Gastroesophageal sphincter (tissue), 4 donors: ENCODE measurements at regions not wholly inside any gene's neighbourhood (a gene's known extent, or its start where the extent isn't known, plus 50 kb on each side); places are given as distances from the start of the nearest gene placed in this dataset.

Experiments
- ATAC-seq: fragments of 150-250 bp; one replicate; pipeline ENCODE4 v1.9.1; 2016; ENCODE audit warnings: mild to moderate bottlenecking, moderate library complexity
- H3K27ac ChIP-seq, 4 donors: fragments of 200-600 bp; sonication (generic) in 3 of 4; 1 replicate in 3 of 4; 2 replicates in 1 of 4; pipeline ENCODE4 v1.5.1; 2016 to 2019
- H3K27me3 ChIP-seq: fragments of 200-600 bp; sonication (generic); one replicate; pipeline ENCODE4 v1.5.1; 2019
- H3K36me3 ChIP-seq, 2 donors: fragments of 200-600 bp; sonication (generic); one replicate each; pipeline ENCODE4 v1.5.1; 2019; ENCODE audit warnings: control low read depth in 1 of 2
- H3K4me1 ChIP-seq, 3 donors: fragments of 200-600 bp; sonication (generic); 1 replicate in 2 of 3; 2 replicates in 1 of 3; pipeline ENCODE4 v1.5.1; 2016 to 2019; ENCODE audit warnings: control low read depth in 2 of 3
- H3K4me3 ChIP-seq, 2 donors: fragments of 200-600 bp; sonication (generic); one replicate each; pipeline ENCODE4 v1.5.1; 2019; ENCODE audit warnings: mild to moderate bottlenecking in 1 of 2, moderate library complexity in 1 of 2
- H3K9me3 ChIP-seq, 3 donors: fragments of 200-600 bp; sonication (generic); one replicate each; pipeline ENCODE4 v1.5.1; 2017 to 2019; ENCODE audit warnings: control low read depth in 2 of 3
- EP300 ChIP-seq: sonication (generic); formaldehyde crosslinking; IDR thresholded peaks from one replicate; pipeline ENCODE4 v1.6.1; 2017; ENCODE audit warnings: antibody characterized with exemption, mild to moderate bottlenecking
- POLR2A ChIP-seq, 2 donors: fragments of 450-650 bp; IDR thresholded peaks; one replicate each; pipeline ENCODE4 v1.6.1; 2017; ENCODE audit warnings: antibody characterized with exemption in 2 of 2, mild to moderate bottlenecking in 2 of 2, moderate library complexity in 1 of 2
- POLR2AphosphoS5 ChIP-seq: sonication (generic); formaldehyde crosslinking; IDR thresholded peaks from one replicate; pipeline ENCODE4 v1.6.1; 2017; ENCODE audit warnings: antibody characterized with exemption
- WGBS, 2 donors: methylation state at CpG; one replicate each; pipeline ENCODE4 v1.1.5; 2018; ENCODE audit warnings: low coverage in 1 of 2; 5-methylcytosine and 5-hydroxymethylcytosine counted together
- TF ChIP-seq, protein P1 (sequence below), 4 experiments: fragments of 200-600 bp in 2 of 4; fragments of 450-650 bp in 2 of 4; sonication (generic) in 1 of 4; IDR thresholded peaks; one replicate each; pipeline ENCODE4 v1.5.1; 2017 to 2019; ENCODE audit warnings: antibody characterized with exemption in 4 of 4, mild to moderate bottlenecking in 2 of 4, moderate library complexity in 2 of 4

DNA sequence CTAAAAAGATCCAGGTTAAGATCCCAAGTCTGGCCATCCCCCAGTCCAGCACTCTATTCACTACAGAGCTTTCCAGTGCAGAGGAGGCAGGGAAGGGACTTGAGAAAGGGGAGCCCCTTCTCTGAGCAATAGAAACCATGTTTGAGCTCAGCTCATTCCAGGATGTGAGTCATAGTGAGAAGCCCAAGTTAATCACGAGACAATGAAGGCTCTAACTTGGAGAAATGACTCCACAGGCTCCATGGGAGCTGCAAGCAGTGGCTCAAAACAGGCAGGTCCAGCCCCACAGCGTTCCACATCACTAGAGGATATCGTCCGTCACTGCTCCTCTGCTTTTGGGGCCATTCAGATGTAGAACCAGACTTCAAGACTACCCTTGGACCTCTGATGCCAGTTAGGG lies 59.1 kb downstream of the CAMK2N1 start:
- peaks cover 0 to 41% (median 0%) of the 10 kb centered on the region in 3 donors for H3K9me3 ChIP-seq
- TF ChIP-seq, protein P1, sequence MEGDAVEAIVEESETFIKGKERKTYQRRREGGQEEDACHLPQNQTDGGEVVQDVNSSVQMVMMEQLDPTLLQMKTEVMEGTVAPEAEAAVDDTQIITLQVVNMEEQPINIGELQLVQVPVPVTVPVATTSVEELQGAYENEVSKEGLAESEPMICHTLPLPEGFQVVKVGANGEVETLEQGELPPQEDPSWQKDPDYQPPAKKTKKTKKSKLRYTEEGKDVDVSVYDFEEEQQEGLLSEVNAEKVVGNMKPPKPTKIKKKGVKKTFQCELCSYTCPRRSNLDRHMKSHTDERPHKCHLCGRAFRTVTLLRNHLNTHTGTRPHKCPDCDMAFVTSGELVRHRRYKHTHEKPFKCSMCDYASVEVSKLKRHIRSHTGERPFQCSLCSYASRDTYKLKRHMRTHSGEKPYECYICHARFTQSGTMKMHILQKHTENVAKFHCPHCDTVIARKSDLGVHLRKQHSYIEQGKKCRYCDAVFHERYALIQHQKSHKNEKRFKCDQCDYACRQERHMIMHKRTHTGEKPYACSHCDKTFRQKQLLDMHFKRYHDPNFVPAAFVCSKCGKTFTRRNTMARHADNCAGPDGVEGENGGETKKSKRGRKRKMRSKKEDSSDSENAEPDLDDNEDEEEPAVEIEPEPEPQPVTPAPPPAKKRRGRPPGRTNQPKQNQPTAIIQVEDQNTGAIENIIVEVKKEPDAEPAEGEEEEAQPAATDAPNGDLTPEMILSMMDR (IDR thresholded peaks at IDR 0.05), result no peak
- TF ChIP-seq POLR2A (IDR thresholded peaks at IDR 0.05), result no peak
- no peak for TF ChIP-seq POLR2AphosphoS5
- TF ChIP-seq EP300, result no peak
- 0 to 100% methylated on average over 1 of the region's 4 CpGs for WGBS, 2 donors
- H3K36me3 ChIP-seq, result no peaks in the 10 kb centered on the region
- no peak for ATAC-seq
- H3K27me3 ChIP-seq, result peaks cover 40% of the 10 kb centered on the region
- H3K27ac ChIP-seq, result no peak overlapping the region
- no peak overlapping the region for H3K4me3 ChIP-seq
- no peaks in the 10 kb centered on the region for H3K4me1 ChIP-seq

GRCh38 chr1:20426371-20426770 lies 59.6 kb downstream of the CAMK2N1 start:
- H3K27ac ChIP-seq, result no peak overlapping the region
- peaks cover 0 to 47% (median 0%) of the 10 kb centered on the region in 3 donors for H3K9me3 ChIP-seq
- ATAC-seq, result no peak
- no peaks in the 10 kb centered on the region for H3K4me1 ChIP-seq
- TF ChIP-seq POLR2AphosphoS5, result no peak
- TF ChIP-seq, protein P1 (IDR thresholded peaks at IDR 0.05), result no peak
- TF ChIP-seq POLR2A (IDR thresholded peaks at IDR 0.05), result no peak
- H3K27me3 ChIP-seq, result peaks cover 34% of the 10 kb centered on the region
- 46 to 47% methylated on average over 3 to 4 of the region's 4 CpGs for WGBS, 2 donors
- H3K36me3 ChIP-seq, result no peaks in the 10 kb centered on the region
- no peak overlapping the region for H3K4me3 ChIP-seq

DNA sequence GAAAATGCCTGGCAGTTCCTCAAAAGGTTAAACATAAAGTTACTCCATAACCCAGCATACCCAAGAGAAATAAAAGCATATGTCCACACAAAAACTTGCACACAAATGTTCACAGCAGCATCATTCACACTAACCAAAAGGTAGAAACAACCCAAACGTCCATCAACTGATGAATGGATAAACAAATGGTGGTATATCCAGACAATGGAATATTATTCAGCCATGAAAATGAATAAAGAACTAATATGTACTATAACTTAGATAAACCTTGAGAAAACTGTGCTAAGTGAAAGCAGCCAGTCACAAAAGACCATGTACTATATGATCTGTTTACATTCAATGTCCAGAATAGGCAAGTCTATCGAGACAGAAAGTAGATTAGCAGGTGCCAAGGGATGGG lies 60.4 kb downstream of the CAMK2N1 start:
- Histone ChIP-seq H3K36me3 (no peaks in the 10 kb centered on the region), H3K27ac (no peak overlapping the region), H3K27me3 (peaks cover 27% of the 10 kb centered on the region), H3K4me3 (no peak overlapping the region), H3K9me3 (peaks cover 0 to 48% (median 0%) of the 10 kb centered on the region in 3 donors), H3K4me1 (no peaks in the 10 kb centered on the region)
- 28 to 46% methylated on average over 2 of the region's 2 CpGs for WGBS, 2 donors
- ATAC-seq, result no peak
- TF ChIP-seq POLR2A (IDR thresholded peaks at IDR 0.05), result no peak
- TF ChIP-seq, protein P1 (IDR thresholded peaks at IDR 0.05), result no peak

GRCh38 chr1:20423169-20423795 lies 62.7 kb downstream of the CAMK2N1 start:
- WGBS, 2 donors, result 90 to 97% methylated on average over 2 to 3 of the region's 3 CpGs
- TF ChIP-seq POLR2AphosphoS5, result no peak
- no peak for TF ChIP-seq POLR2A (IDR thresholded peaks at IDR 0.05)
- H3K36me3 ChIP-seq, result no peaks in the 10 kb centered on the region
- no peak for ATAC-seq
- H3K27me3 ChIP-seq, result peaks cover 31% of the 10 kb centered on the region
- no peak overlapping the region for H3K27ac ChIP-seq
- H3K4me3 ChIP-seq, result no peak overlapping the region
- H3K4me1 ChIP-seq, result no peaks in the 10 kb centered on the region
- peaks cover 0 to 48% (median 0%) of the 10 kb centered on the region in 3 donors for H3K9me3 ChIP-seq

DNA sequence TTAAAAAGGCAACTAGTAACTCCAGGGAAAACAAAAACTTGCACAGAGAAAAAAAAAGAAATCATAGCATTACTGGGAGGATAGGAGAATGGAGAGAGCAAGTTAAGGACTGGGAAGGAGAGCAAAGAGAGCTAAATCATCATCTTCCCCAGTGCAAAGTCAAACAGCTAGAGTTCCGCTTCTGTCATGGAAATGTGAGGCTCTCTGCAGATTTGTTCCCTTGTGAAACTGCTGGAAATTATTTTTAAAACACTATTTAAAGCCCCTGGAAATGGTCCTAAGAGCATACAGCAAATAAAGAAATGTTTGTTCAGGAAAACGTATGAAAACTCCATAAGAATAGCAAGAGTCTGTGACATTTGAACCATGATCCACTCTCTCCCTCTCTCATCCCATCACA lies 64.6 kb downstream of the CAMK2N1 start:
- Histone ChIP-seq H3K4me1 (no peaks in the 10 kb centered on the region), H3K27ac (no peak overlapping the region), H3K4me3 (no peak overlapping the region), H3K9me3 (peaks cover 0 to 48% (median 0%) of the 10 kb centered on the region in 3 donors), H3K27me3 (peaks cover 33% of the 10 kb centered on the region), H3K36me3 (no peaks in the 10 kb centered on the region)
- 71 to 85% methylated on average over 2 of the region's 2 CpGs for WGBS, 2 donors
- TF ChIP-seq POLR2AphosphoS5 (no peak), POLR2A (IDR thresholded peaks at IDR 0.05) (no peak)
- no peak for ATAC-seq

DNA sequence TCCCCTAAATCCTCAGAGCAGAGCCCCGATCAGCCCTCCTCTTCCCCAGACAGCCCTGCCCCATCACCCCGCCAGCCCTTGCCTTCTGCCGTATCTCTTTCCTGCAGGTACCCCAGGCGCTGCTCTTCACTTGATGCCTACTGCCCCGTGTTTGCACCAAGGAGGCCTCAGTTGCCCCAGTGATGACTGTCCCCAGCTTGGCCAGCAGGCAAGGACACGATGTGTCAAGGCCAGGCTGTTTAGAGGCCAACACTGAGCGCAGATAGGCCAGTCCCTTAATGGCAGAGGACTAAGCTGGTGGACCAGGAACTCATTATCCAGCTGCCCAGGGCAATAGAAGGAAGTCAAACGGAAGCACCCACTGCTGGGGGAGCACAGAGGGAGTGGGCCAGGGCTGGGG lies 68.4 kb downstream of the CAMK2N1 start:
- 86 to 91% methylated on average over 1 to 4 of the region's 8 CpGs for WGBS, 2 donors
- H3K4me1 ChIP-seq, result no peaks in the 10 kb centered on the region
- no peak for ATAC-seq
- peaks cover 41% of the 10 kb centered on the region for H3K27me3 ChIP-seq
- no peak overlapping the region for H3K4me3 ChIP-seq
- no peaks in the 10 kb centered on the region for H3K36me3 ChIP-seq
- H3K27ac ChIP-seq, result no peak overlapping the region
- peaks cover 0 to 13% (median 0%) of the 10 kb centered on the region in 3 donors for H3K9me3 ChIP-seq
- no peak for TF ChIP-seq POLR2A (IDR thresholded peaks at IDR 0.05)
- TF ChIP-seq EP300, result no peak
- no peak for TF ChIP-seq POLR2AphosphoS5
- TF ChIP-seq, protein P1 (IDR thresholded peaks at IDR 0.05), result no peak
